RWPE1 (cell line): ENCODE measurements at regions not wholly inside any gene's neighbourhood (a gene's known extent, or its start where the extent isn't known, plus 50 kb on each side); places are given as distances from the start of the nearest gene placed in this dataset.

Experiments used
- CTCF ChIA-PET: fragments of 350-600 bp; sonication (Branson Sonifier 250); formaldehyde crosslinking; extraction: SDS; loops from one replicate; lab custom pipeline; 2021; lab: Yijun Ruan, JAX
- POLR2A ChIA-PET: fragments of 400-600 bp; formaldehyde crosslinking; extraction: SDS; loops from one replicate; lab custom pipeline; 2020; ENCODE audit warnings: antibody characterized with exemption; ENCODE audit not compliant: low non-redundant PET; lab: Yijun Ruan, JAX
- DNase-seq: peaks from one replicate; pipeline ENCODE4 v3.0.0; 2012; ENCODE audit warnings: low spot score
- H3K27ac ChIP-seq: fragments of 450-650 bp; 2 replicates; pipeline ENCODE4 v1.5.1; 2017
- CTCF ChIP-seq: fragments of 450-650 bp; conservative IDR thresholded peaks from 2 replicates; pipeline ENCODE4 v1.5.1; 2017; ENCODE audit warnings: low read depth, mild to moderate bottlenecking

GRCh38 chr20:50378170-50379000 is 131.8 kb upstream of the PTPN1 start:
- peak overlapping the region; percentile 67 for H3K27ac ChIP-seq
- POLR2A ChIA-PET = no interaction called here
- no peak for DNase-seq
- TF ChIP-seq CTCF = no peak
- CTCF ChIA-PET = interaction anchor here (0.7 to 2.0 kb wide), 5 partner anchors 20 to 259 kb away, joined by 3 to 5 read pairs (median 3); no protein-coding TSS in a partner anchor

GRCh38 chr20:50379049-50379990 is 130.9 kb upstream of the PTPN1 start:
- no peak for DNase-seq
- ChIA-PET POLR2A (no interaction called here), CTCF (interaction anchor here (0.6 to 2.0 kb wide), 8 partner anchors 21 to 200 kb away, joined by 3 to 5 read pairs (median 3); no protein-coding TSS in a partner anchor)
- TF ChIP-seq CTCF = no peak
- H3K27ac ChIP-seq = peak overlapping the region; percentile 67

- CTCF ChIA-PET = interaction anchor here (0.7 to 2.0 kb wide), 3 partner anchors 21 to 96 kb away, joined by 3 to 5 read pairs (median 3); no protein-coding TSS in a partner anchor
- POLR2A ChIA-PET = interaction anchor here (0.6 kb wide), 1 partner anchor 59 kb away, joined by 3 read pairs; no protein-coding TSS in a partner anchor
- peak overlapping the region; percentile 67 for H3K27ac ChIP-seq
- DNase-seq = no peak
- TF ChIP-seq CTCF = no peak
Measured at GRCh38 chr20:50379991-50380696, 130.0 kb upstream of the PTPN1 start.

GRCh38 chr20:50380697-50381040 is 129.5 kb upstream of the PTPN1 start:
- no peak for DNase-seq
- ChIA-PET POLR2A (interaction anchor here (0.6 kb wide), 1 partner anchor 60 kb away, joined by 3 read pairs; no protein-coding TSS in a partner anchor), CTCF (interaction anchor here (0.9 kb wide), 1 partner anchor 96 kb away, joined by 3 read pairs; no protein-coding TSS in a partner anchor)
- peak overlapping the region; percentile 67 for H3K27ac ChIP-seq
- TF ChIP-seq CTCF = no peak; the same call in 1 of the 2 replicates

- ChIA-PET POLR2A (no interaction called here), CTCF (no interaction called here)
- no peak for DNase-seq
- TF ChIP-seq CTCF = no peak
- no peak overlapping the region for H3K27ac ChIP-seq
Measured at GRCh38 chr20:50381075-50381732, 129.0 kb upstream of the PTPN1 start.
